CD14-positive monocyte (primary cell): ENCODE measurements at regions not wholly inside any gene's neighbourhood (a gene's known extent, or its start where the extent isn't known, plus 50 kb on each side); places are given as distances from the start of the nearest gene placed in this dataset.
A peak's percentile ranks its signal among the peaks of the same experiment; 100 is the strongest.

Source experiments
- DNase-seq, 3 donors: peaks; one replicate each; pipeline ENCODE4 v3.0.0-alpha.2; 2011 to 2022
- H2AFZ ChIP-seq: 2 replicates; pipeline ENCODE4 v1.6.0; 2012; ENCODE audit warnings: mild to moderate bottlenecking, low read depth, low read length, inconsistent platforms; ENCODE audit not compliant: insufficient read depth, poor library complexity, severe bottlenecking
- H3K27ac ChIP-seq, 2 donors: 1 replicate in 1 of 2; 2 replicates in 1 of 2; pipeline ENCODE4 v1.5.1; 2012 to 2013; ENCODE audit warnings: low read length in 2 of 2, control low read depth in 1 of 2, inconsistent platforms in 1 of 2, low read depth in 1 of 2, mild to moderate bottlenecking in 1 of 2
- H3K27me3 ChIP-seq, 2 donors: one replicate each; pipeline versions ENCODE4 v1.6.0 to v1.6.1; 2011 to 2013; ENCODE audit warnings: low read length in 2 of 2; ENCODE audit not compliant: control insufficient read depth in 2 of 2, insufficient read depth in 2 of 2
- H3K36me3 ChIP-seq, 2 donors: replicated peaks in 1 of 2; 1 replicate in 1 of 2; 2 replicates in 1 of 2; pipeline versions ENCODE4 v1.5.1 to v1.6.1; 2012 to 2013; ENCODE audit warnings: low read length in 2 of 2, control low read depth in 1 of 2, inconsistent platforms in 1 of 2, mild to moderate bottlenecking in 1 of 2; ENCODE audit not compliant: insufficient read depth in 2 of 2, control insufficient read depth in 1 of 2
- H3K4me1 ChIP-seq, 2 donors: 1 replicate in 1 of 2; 2 replicates in 1 of 2; pipeline versions ENCODE4 v1.5.1 to v1.6.1; 2012 to 2013; ENCODE audit warnings: low read length in 2 of 2, control low read depth in 1 of 2, inconsistent platforms in 1 of 2, mild to moderate bottlenecking in 1 of 2, moderate library complexity in 1 of 2; ENCODE audit not compliant: insufficient read depth in 2 of 2, control insufficient read depth in 1 of 2
- H3K4me2 ChIP-seq: replicated peaks from 2 replicates; pipeline ENCODE3; 2012; ENCODE audit warnings: low read length, moderate library complexity, mild to moderate bottlenecking; ENCODE audit not compliant: poor library complexity, severe bottlenecking; ENCODE audit errors: extremely low read depth
- H3K4me3 ChIP-seq, 3 experiments: fragments of 200-600 bp in 1 of 3; sonication (generic) in 1 of 3; replicated peaks in 1 of 3; 1 replicate in 2 of 3; 2 replicates in 1 of 3; pipeline ENCODE4 v1.5.1; 2011 to 2013; ENCODE audit warnings: low read length in 3 of 3, mild to moderate bottlenecking in 3 of 3, control low read depth in 2 of 3, low read depth in 2 of 3, inconsistent platforms in 1 of 3, moderate library complexity in 1 of 3
- H3K79me2 ChIP-seq: 2 replicates; pipeline ENCODE4 v1.6.0; 2012; ENCODE audit warnings: mild to moderate bottlenecking, control low read depth, inconsistent platforms, low read length, moderate library complexity; ENCODE audit not compliant: insufficient read depth
- H3K9ac ChIP-seq: 2 replicates; pipeline ENCODE4 v1.6.0; 2017; ENCODE audit warnings: low read length, mild to moderate bottlenecking; ENCODE audit not compliant: insufficient read depth, poor library complexity, severe bottlenecking
- H3K9me3 ChIP-seq, 2 donors: replicated peaks in 1 of 2; 1 replicate in 1 of 2; 2 replicates in 1 of 2; pipeline versions ENCODE4 v1.5.1 to v1.6.1; 2012 to 2013; ENCODE audit warnings: low read length in 2 of 2, control low read depth in 1 of 2; ENCODE audit not compliant: control insufficient read depth in 1 of 2, insufficient read depth in 1 of 2
- H4K20me1 ChIP-seq: 2 replicates; pipeline ENCODE4 v1.6.0; 2012; ENCODE audit warnings: mild to moderate bottlenecking, low read length, control low read depth, moderate library complexity; ENCODE audit not compliant: insufficient read depth
- H3K27ac Mint-ChIP-seq, 7 donors: one replicate each; pipeline ENCODE4 v1.8.0; 2020; ENCODE audit warnings: mild to moderate bottlenecking in 7 of 7, mixed read lengths in 7 of 7, moderate library complexity in 6 of 7, inconsistent platforms in 2 of 7
- H3K27me3 Mint-ChIP-seq, 3 donors: one replicate each; pipeline ENCODE4 v1.8.0; 2021 to 2022; ENCODE audit warnings: low read depth in 3 of 3, mild to moderate bottlenecking in 3 of 3, mixed read lengths in 3 of 3, moderate library complexity in 3 of 3, inconsistent platforms in 1 of 3
- H3K36me3 Mint-ChIP-seq, 2 donors: one replicate each; pipeline ENCODE4 v1.8.0; 2020; ENCODE audit warnings: mixed read lengths in 2 of 2, inconsistent platforms in 1 of 2, mild to moderate bottlenecking in 1 of 2
- H3K4me1 Mint-ChIP-seq: one replicate; pipeline ENCODE4 v1.8.0; 2020; ENCODE audit warnings: mild to moderate bottlenecking, mixed read lengths
- H3K4me3 Mint-ChIP-seq, 2 donors: one replicate each; pipeline ENCODE4 v1.8.0; 2020; ENCODE audit warnings: mild to moderate bottlenecking in 2 of 2, mixed read lengths in 2 of 2, moderate library complexity in 1 of 2
- H3K9me3 Mint-ChIP-seq, 7 donors: one replicate each; pipeline ENCODE4 v1.8.0; 2020 to 2022; ENCODE audit warnings: mixed read lengths in 7 of 7, mild to moderate bottlenecking in 6 of 7, moderate library complexity in 6 of 7, inconsistent platforms in 2 of 7
- WGBS: methylation state at CpG from one replicate; pipeline ENCODE4 v1.1.5; 2013; ENCODE audit warnings: missing lambda C conversion rate; ENCODE audit not compliant: insufficient coverage; 5-methylcytosine and 5-hydroxymethylcytosine counted together
- intact Hi-C, 2 donors: fragments of 100-400 bp; cut with micrococcal nuclease; formaldehyde crosslinking; loops; one replicate each; pipeline versions ENCODE4 v1.15.0 to v1.15.1; 2023
- TF ChIP-seq, protein P1 (sequence below): fragments of 200-600 bp; IDR thresholded peaks from one replicate; pipeline ENCODE4 v1.8.0; 2022; ENCODE audit warnings: antibody characterized with exemption, mild to moderate bottlenecking

DNA sequence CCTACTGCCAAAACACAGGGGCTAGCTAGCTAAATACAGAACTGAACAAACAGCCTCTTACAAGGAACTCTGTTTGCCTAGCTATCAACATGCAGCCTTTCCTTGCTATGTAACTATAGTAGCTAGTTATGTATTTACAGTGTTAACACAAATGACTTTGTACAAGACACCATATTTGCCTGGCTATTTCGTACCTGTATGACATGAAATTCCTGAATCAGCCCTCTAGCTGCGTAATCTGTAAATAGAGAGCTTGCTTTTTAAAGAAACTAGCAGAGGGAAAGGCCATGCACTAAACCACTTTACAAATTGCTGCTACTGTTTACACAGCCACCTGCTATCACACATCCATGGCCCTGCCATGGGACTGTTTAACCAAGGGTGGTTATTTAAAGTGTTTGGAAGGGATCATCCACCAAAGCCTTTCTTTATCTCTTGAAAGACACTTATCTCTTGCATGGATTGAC, 248.7 kb downstream of the TFCP2L1 start:
- H3K4me3 ChIP-seq = no peak overlapping the region
- no peaks in the 10 kb centered on the region for H3K27me3 ChIP-seq
- intact Hi-C loops = no loop called here
- no peaks in the 10 kb centered on the region for H3K36me3 Mint-ChIP-seq
- H3K9ac ChIP-seq = no peak overlapping the region
- no peak overlapping the region for H3K4me3 Mint-ChIP-seq
- no peaks in the 10 kb centered on the region for H3K9me3 ChIP-seq
- no peak overlapping the region for H2AFZ ChIP-seq
- no peaks in the 10 kb centered on the region for H3K79me2 ChIP-seq
- no peaks in the 10 kb centered on the region for H4K20me1 ChIP-seq
- no peak overlapping the region for H3K27ac Mint-ChIP-seq
- H3K27me3 Mint-ChIP-seq = peaks cover 0 to 8% (median 4%) of the 10 kb centered on the region in 3 donors
- no CpG with 5 or more reads among the region's 2 CpGs for WGBS
- H3K9me3 Mint-ChIP-seq = peaks cover 0 to 1% (median 0%) of the 10 kb centered on the region in 7 donors
- TF ChIP-seq, protein P1, sequence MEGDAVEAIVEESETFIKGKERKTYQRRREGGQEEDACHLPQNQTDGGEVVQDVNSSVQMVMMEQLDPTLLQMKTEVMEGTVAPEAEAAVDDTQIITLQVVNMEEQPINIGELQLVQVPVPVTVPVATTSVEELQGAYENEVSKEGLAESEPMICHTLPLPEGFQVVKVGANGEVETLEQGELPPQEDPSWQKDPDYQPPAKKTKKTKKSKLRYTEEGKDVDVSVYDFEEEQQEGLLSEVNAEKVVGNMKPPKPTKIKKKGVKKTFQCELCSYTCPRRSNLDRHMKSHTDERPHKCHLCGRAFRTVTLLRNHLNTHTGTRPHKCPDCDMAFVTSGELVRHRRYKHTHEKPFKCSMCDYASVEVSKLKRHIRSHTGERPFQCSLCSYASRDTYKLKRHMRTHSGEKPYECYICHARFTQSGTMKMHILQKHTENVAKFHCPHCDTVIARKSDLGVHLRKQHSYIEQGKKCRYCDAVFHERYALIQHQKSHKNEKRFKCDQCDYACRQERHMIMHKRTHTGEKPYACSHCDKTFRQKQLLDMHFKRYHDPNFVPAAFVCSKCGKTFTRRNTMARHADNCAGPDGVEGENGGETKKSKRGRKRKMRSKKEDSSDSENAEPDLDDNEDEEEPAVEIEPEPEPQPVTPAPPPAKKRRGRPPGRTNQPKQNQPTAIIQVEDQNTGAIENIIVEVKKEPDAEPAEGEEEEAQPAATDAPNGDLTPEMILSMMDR = no peak
- H3K4me1 Mint-ChIP-seq = no peaks in the 10 kb centered on the region
- no peaks in the 10 kb centered on the region for H3K4me1 ChIP-seq
- H3K27ac ChIP-seq = no peak overlapping the region
- no peak for DNase-seq
- no peaks in the 10 kb centered on the region for H3K36me3 ChIP-seq
- no peak overlapping the region for H3K4me2 ChIP-seq

DNA sequence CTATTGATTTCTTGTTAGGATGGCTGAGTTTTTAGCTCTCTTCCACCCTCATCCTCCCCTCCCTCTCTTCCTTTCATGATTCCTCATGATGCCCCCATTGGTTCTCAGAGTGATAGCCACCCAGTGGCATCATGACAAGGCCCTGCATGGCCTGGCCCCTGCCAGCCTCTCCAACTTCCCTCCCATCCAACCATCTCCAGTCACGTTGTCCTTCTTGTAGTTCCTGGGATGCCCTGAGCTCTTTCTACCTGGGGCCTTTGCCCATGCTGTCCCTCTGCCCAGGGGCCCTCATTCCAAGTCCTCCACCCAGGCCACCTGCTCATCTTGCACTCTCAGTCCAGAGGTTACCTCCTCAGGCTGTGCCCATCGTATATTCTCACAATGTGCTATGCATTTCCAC, 247.5 kb downstream of the TFCP2L1 start:
- Histone ChIP-seq H3K9me3 (no peaks in the 10 kb centered on the region), H3K79me2 (no peaks in the 10 kb centered on the region), H3K9ac (no peak overlapping the region), H3K4me2 (no peak overlapping the region), H3K27ac (no peak overlapping the region), H2AFZ (no peak overlapping the region), H3K27me3 (no peaks in the 10 kb centered on the region), H4K20me1 (no peaks in the 10 kb centered on the region), H3K36me3 (no peaks in the 10 kb centered on the region), H3K4me1 (no peaks in the 10 kb centered on the region), H3K4me3 (no peak overlapping the region)
- Mint-ChIP-seq H3K4me3 (no peak overlapping the region), H3K27me3 (peaks cover under 1 to 8% (median 6%) of the 10 kb centered on the region in 3 donors), H3K36me3 (no peaks in the 10 kb centered on the region), H3K27ac (peak overlapping the region in 1 of 7 donors; percentile 25), H3K4me1 (no peaks in the 10 kb centered on the region), H3K9me3 (peaks cover 0 to 3% (median 0%) of the 10 kb centered on the region in 7 donors)
- intact Hi-C loops = no loop called here
- WGBS = 93% methylated on average over 2 of the region's 2 CpGs
- TF ChIP-seq, protein P1 = no peak
- no peak for DNase-seq
